HL-60 (cell line): ENCODE measurements at regions not wholly inside any gene's neighbourhood (a gene's known extent, or its start where the extent isn't known, plus 50 kb on each side); places are given as distances from the start of the nearest gene placed in this dataset.

ENCODE experiments used
- CTCF ChIP-seq: IDR thresholded peaks from one replicate; pipeline ENCODE4 v1.5.1; 2011; ENCODE audit warnings: low read length, control low read depth, inconsistent platforms; ENCODE audit not compliant: insufficient read depth
- GABPA ChIP-seq: IDR thresholded peaks from 2 replicates; pipeline ENCODE4 v1.6.1; 2012; ENCODE audit warnings: low read depth
- POLR2AphosphoS5 ChIP-seq: IDR thresholded peaks from 2 replicates; pipeline ENCODE4 v1.6.1; 2012; ENCODE audit warnings: low read depth
- REST ChIP-seq: IDR thresholded peaks from 2 replicates; pipeline ENCODE4 v1.6.1; 2012; ENCODE audit warnings: low read depth; ENCODE audit not compliant: insufficient replicate concordance

GRCh38 chr10:124315591-124316270 lies 103.0 kb downstream of the OAT start:
- TF ChIP-seq CTCF (no peak), GABPA (no peak), POLR2AphosphoS5 (no peak), REST (no peak)
